Neural cell (in vitro differentiated cells): ENCODE measurements at regions not wholly inside any gene's neighbourhood (a gene's known extent, or its start where the extent isn't known, plus 50 kb on each side); places are given as distances from the start of the nearest gene placed in this dataset.
"Not testable (repeated sequence)": the region's sequence is repeated elsewhere in the genome, so short reads cannot be mapped to it uniquely, and the experiment has no call there.

ENCODE experiments used
- H2AFZ ChIP-seq: fragments of 200-600, 300-800 bp; sonication (generic), shearing (Covaris generic); 2 replicates; pipeline ENCODE4 v1.6.0; 2014; ENCODE audit warnings: low read depth, mild to moderate bottlenecking, antibody characterized with exemption, low read length, moderate library complexity
- H3F3A ChIP-seq: fragments of 200-600 bp; shearing (Covaris generic); 2 replicates; pipeline ENCODE4 v1.6.1; 2016; ENCODE audit warnings: mild to moderate bottlenecking, moderate library complexity, mixed read lengths, antibody characterized with exemption, low read length; ENCODE audit not compliant: insufficient read depth, poor library complexity, severe bottlenecking
- H3K27ac ChIP-seq: fragments of 200-600, 300-800 bp; sonication (generic), shearing (Covaris generic); 2 replicates; pipeline ENCODE4 v1.5.1; 2014; ENCODE audit warnings: mild to moderate bottlenecking, low read length, moderate library complexity
- H3K27me3 ChIP-seq: fragments of 300-800, 200-600 bp; sonication (generic), shearing (Covaris generic); 2 replicates; pipeline ENCODE4 v1.6.0; 2014; ENCODE audit warnings: mild to moderate bottlenecking, low read depth, low read length, moderate library complexity; ENCODE audit not compliant: insufficient read depth
- H3K36me3 ChIP-seq: fragments of 300-800, 200-600 bp; sonication (generic), shearing (Covaris generic); 2 replicates; pipeline ENCODE4 v1.5.1; 2014; ENCODE audit warnings: mild to moderate bottlenecking, antibody characterized with exemption, low read length, moderate library complexity; ENCODE audit not compliant: insufficient read depth
- H3K4me2 ChIP-seq: fragments of 300-800, 200-600 bp; sonication (generic), shearing (Covaris generic); 2 replicates; pipeline ENCODE4 v1.6.0; 2014; ENCODE audit warnings: mild to moderate bottlenecking, low read length
- H3K4me3 ChIP-seq: fragments of 300-800, 200-600 bp; sonication (generic), shearing (Covaris generic); 2 replicates; pipeline ENCODE4 v1.5.1; 2014; ENCODE audit warnings: mild to moderate bottlenecking, low read length, moderate library complexity
- H3K79me2 ChIP-seq: fragments of 200-600 bp; shearing (Covaris generic); replicated peaks from 2 replicates; pipeline ENCODE4 v1.6.0; 2014; ENCODE audit warnings: mild to moderate bottlenecking, low read length, moderate library complexity; ENCODE audit not compliant: insufficient read depth
- H3K9ac ChIP-seq: fragments of 300-800, 200-600 bp; sonication (generic), shearing (Covaris generic); 2 replicates; pipeline ENCODE4 v1.6.1; 2016; ENCODE audit warnings: mild to moderate bottlenecking, low read length, mixed read lengths
- H3K9me2 ChIP-seq: fragments of 200-600 bp; shearing (Covaris generic); 2 replicates; pipeline ENCODE4 v1.6.1; 2016; ENCODE audit warnings: mild to moderate bottlenecking, low read length, mixed read lengths; ENCODE audit not compliant: insufficient read depth
- H3K9me3 ChIP-seq: fragments of 200-600, 300-800 bp; sonication (generic), shearing (Covaris generic); 2 replicates; pipeline ENCODE4 v1.6.1; 2016; ENCODE audit warnings: mild to moderate bottlenecking, mixed run types, low read length, moderate library complexity, mixed read lengths
- H4K20me1 ChIP-seq: fragments of 200-600 bp; shearing (Covaris generic); 2 replicates; pipeline ENCODE4 v1.6.1; 2016; ENCODE audit warnings: mild to moderate bottlenecking, mixed run types; ENCODE audit not compliant: insufficient read depth
- CTCF ChIP-seq: fragments of 450-650 bp; IDR thresholded peaks from 2 replicates; pipeline ENCODE4 v1.5.1; 2014; ENCODE audit warnings: antibody characterized with exemption, mild to moderate bottlenecking, moderate library complexity; ENCODE audit not compliant: poor library complexity, severe bottlenecking
- EP300 ChIP-seq: fragments of 450-650 bp; conservative IDR thresholded peaks from 2 replicates; pipeline ENCODE4 v1.6.1; 2014; ENCODE audit warnings: antibody characterized with exemption, mild to moderate bottlenecking, moderate library complexity; ENCODE audit not compliant: poor library complexity, severe bottlenecking
- EZH2 ChIP-seq: fragments of 200-600, 300-800 bp; shearing (Covaris generic), sonication (generic); IDR thresholded peaks from 2 replicates; pipeline ENCODE4 v1.6.1; 2014; ENCODE audit warnings: antibody characterized with exemption, low read length, borderline replicate concordance, mild to moderate bottlenecking; ENCODE audit not compliant: insufficient read depth, poor library complexity, severe bottlenecking
- MXI1 ChIP-seq: fragments of 450-650 bp; conservative IDR thresholded peaks from 2 replicates; pipeline ENCODE4 v1.6.1; 2014; ENCODE audit warnings: antibody characterized with exemption, mild to moderate bottlenecking; ENCODE audit not compliant: poor library complexity, severe bottlenecking
- POLR2AphosphoS5 ChIP-seq: IDR thresholded peaks from 2 replicates; pipeline ENCODE4 v1.6.1; 2012
- RAD21 ChIP-seq: fragments of 450-650 bp; conservative IDR thresholded peaks from 2 replicates; pipeline ENCODE4 v1.6.1; 2014; ENCODE audit warnings: antibody characterized with exemption, mild to moderate bottlenecking, moderate library complexity
- SMC3 ChIP-seq: fragments of 450-650 bp; conservative IDR thresholded peaks from 2 replicates; pipeline ENCODE4 v1.6.1; 2014; ENCODE audit warnings: antibody characterized with exemption, mild to moderate bottlenecking, moderate library complexity; ENCODE audit not compliant: poor library complexity
- TAF1 ChIP-seq: IDR thresholded peaks from 2 replicates; pipeline ENCODE4 v1.6.1; 2012; ENCODE audit warnings: low read depth
- TF ChIP-seq, protein P1 (sequence below): IDR thresholded peaks from 2 replicates; pipeline ENCODE4 v1.6.1; 2012; ENCODE audit warnings: borderline replicate concordance

GRCh38 chr1:70720521-70720920 is 309.5 kb downstream of the CTH start:
- Histone ChIP-seq H2AFZ (no peak overlapping the region), H3K27ac (no peak overlapping the region), H4K20me1 (no peaks in the 10 kb centered on the region), H3K9ac (no peak overlapping the region), H3K27me3 (no peaks in the 10 kb centered on the region), H3F3A (no peaks in the 10 kb centered on the region), H3K9me3 (peaks cover 3% of the 10 kb centered on the region), H3K4me3 (no peak overlapping the region), H3K9me2 (no peaks in the 10 kb centered on the region), H3K4me2 (no peak overlapping the region), H3K79me2 (no peaks in the 10 kb centered on the region), H3K36me3 (no peaks in the 10 kb centered on the region)
- TF ChIP-seq SMC3 (no peak), RAD21 (no peak), EZH2 (no peak), CTCF (no peak), POLR2AphosphoS5 (no peak), EP300 (no peak), TAF1 (no peak), MXI1 (no peak)
- TF ChIP-seq, protein P1, sequence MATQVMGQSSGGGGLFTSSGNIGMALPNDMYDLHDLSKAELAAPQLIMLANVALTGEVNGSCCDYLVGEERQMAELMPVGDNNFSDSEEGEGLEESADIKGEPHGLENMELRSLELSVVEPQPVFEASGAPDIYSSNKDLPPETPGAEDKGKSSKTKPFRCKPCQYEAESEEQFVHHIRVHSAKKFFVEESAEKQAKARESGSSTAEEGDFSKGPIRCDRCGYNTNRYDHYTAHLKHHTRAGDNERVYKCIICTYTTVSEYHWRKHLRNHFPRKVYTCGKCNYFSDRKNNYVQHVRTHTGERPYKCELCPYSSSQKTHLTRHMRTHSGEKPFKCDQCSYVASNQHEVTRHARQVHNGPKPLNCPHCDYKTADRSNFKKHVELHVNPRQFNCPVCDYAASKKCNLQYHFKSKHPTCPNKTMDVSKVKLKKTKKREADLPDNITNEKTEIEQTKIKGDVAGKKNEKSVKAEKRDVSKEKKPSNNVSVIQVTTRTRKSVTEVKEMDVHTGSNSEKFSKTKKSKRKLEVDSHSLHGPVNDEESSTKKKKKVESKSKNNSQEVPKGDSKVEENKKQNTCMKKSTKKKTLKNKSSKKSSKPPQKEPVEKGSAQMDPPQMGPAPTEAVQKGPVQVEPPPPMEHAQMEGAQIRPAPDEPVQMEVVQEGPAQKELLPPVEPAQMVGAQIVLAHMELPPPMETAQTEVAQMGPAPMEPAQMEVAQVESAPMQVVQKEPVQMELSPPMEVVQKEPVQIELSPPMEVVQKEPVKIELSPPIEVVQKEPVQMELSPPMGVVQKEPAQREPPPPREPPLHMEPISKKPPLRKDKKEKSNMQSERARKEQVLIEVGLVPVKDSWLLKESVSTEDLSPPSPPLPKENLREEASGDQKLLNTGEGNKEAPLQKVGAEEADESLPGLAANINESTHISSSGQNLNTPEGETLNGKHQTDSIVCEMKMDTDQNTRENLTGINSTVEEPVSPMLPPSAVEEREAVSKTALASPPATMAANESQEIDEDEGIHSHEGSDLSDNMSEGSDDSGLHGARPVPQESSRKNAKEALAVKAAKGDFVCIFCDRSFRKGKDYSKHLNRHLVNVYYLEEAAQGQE: no peak

GRCh38 chr1:70727886-70728489 is 316.9 kb downstream of the CTH start:
- H3K27ac ChIP-seq: no peak overlapping the region
- no peak overlapping the region for H3K4me3 ChIP-seq
- no peak overlapping the region for H2AFZ ChIP-seq
- H3K4me2 ChIP-seq: no peak overlapping the region
- no peaks in the 10 kb centered on the region for H3F3A ChIP-seq
- H3K79me2 ChIP-seq: no peaks in the 10 kb centered on the region
- peaks cover 4% of the 10 kb centered on the region for H3K9me3 ChIP-seq
- no peaks in the 10 kb centered on the region for H4K20me1 ChIP-seq
- no peak for TF ChIP-seq EZH2
- no peak for TF ChIP-seq CTCF
- TF ChIP-seq RAD21: no peak
- TF ChIP-seq POLR2AphosphoS5: no peak
- no peak for TF ChIP-seq TAF1
- TF ChIP-seq SMC3: no peak
- TF ChIP-seq, protein P1: no peak
- no peak for TF ChIP-seq MXI1
- TF ChIP-seq EP300: no peak
- H3K9ac ChIP-seq: no peak overlapping the region
- H3K27me3 ChIP-seq: no peaks in the 10 kb centered on the region
- H3K9me2 ChIP-seq: no peaks in the 10 kb centered on the region
- no peaks in the 10 kb centered on the region for H3K36me3 ChIP-seq

DNA sequence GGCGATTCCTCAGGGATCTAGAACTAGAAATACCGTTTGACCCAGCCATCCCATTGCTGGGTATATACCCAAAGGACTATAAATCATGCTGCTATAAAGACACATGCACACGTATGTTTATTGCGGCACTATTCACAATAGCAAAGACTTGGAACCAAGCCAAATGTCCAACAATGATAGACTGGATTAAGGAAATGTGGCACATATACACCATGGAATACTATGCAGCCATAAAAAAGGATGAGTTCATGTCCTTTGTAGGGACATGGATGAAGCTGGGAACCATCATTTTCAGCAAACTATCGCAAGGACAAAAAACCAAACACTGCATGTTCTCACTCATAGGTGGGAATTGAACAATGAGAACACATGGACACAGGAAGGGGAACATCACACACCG is 311.1 kb downstream of the PTGER3 start:
- not testable (repeated sequence) for H3K36me3 ChIP-seq

More for the DNA sequence above, 311.1 kb downstream of the PTGER3 start:
- H3K27ac ChIP-seq, H3K9ac ChIP-seq, H2AFZ ChIP-seq, H3K79me2 ChIP-seq, H3K27me3 ChIP-seq, H4K20me1 ChIP-seq, H3K9me3 ChIP-seq, H3K4me3 ChIP-seq, H3K4me2 ChIP-seq, H3F3A ChIP-seq, H3K9me2 ChIP-seq: not testable (repeated sequence)
